GM19395 (cell line): ENCODE measurements at regions not wholly inside any gene's neighbourhood (a gene's known extent, or its start where the extent isn't known, plus 50 kb on each side); places are given as distances from the start of the nearest gene placed in this dataset.
"Not testable (repeated sequence)": the region's sequence is repeated elsewhere in the genome, so short reads cannot be mapped to it uniquely, and the experiment has no call there.

Experiments used
- ATAC-seq: cut with Tn5 transposase; IDR thresholded peaks from one replicate; pipeline ENCODE4 v1.9.1; 2021; ENCODE audit warnings: mild to moderate bottlenecking, moderate library complexity; ENCODE audit not compliant: unreplicated experiment

DNA sequence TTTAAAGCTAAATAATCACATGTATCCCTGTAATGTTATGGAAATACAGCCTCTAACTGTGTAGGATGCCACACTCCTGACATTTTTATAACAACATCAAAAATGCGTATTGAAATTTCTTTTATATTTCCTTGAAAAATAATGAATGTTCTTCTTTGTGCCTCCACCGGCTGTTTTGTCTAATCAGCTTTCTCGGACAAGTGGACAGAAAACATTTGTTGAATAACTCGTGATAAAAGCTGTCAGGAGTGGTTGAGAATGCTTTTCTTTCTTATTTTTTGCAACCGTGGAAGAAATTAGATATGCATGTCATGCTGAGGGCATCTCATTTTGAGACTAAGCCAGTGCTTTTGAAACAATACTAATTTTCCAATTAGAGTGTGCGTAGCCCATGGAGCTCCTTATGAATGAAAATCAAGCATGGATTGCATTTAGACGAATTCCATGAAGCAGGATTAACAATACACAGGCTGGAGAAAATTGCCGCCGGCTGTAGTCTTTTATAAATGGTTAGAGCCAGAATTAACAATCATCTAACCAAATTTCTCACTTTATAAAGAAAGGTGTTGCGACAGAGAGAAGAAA is 614.5 kb upstream of the LCORL start:
- ATAC-seq, result no peak

DNA sequence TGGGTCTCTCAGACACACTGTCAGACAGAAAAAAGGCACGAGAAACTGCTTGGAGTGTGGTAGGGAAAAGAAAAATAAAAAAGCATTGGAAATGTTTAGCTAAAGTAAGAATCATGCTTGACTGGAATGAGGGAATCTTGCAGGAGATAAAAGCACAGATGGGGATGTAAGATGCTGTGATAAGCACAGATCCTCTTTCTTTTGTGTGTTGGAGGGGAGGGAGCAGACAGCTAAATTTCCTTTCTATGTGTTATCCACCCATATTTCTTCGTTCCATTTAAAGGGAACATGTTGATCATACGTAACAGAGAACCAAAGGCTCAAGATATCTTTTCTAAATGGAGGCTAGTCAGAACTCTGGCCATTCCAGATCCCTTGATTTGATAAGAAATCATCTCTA is 614.0 kb upstream of the LCORL start:
- ATAC-seq, result no peak

DNA sequence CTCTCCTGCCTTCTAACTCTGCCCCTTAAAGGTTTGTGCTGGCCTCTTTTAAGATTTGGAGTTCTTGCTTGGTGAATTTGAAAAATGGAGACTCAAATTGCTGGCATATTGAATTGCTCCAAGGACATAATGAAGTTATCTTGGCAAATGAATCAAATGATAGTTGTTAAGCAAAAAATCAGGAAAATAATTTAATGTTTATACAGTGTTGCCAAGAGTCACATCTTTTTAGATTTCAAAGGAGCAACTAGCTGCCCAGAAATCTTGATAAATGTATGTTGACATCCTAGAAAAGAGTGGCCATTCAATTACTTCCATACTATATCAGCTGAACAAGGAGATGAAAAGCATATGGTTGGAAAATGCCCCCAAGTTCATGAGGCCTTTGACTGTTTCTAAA is 610.0 kb upstream of the LCORL start:
- no peak for ATAC-seq

DNA sequence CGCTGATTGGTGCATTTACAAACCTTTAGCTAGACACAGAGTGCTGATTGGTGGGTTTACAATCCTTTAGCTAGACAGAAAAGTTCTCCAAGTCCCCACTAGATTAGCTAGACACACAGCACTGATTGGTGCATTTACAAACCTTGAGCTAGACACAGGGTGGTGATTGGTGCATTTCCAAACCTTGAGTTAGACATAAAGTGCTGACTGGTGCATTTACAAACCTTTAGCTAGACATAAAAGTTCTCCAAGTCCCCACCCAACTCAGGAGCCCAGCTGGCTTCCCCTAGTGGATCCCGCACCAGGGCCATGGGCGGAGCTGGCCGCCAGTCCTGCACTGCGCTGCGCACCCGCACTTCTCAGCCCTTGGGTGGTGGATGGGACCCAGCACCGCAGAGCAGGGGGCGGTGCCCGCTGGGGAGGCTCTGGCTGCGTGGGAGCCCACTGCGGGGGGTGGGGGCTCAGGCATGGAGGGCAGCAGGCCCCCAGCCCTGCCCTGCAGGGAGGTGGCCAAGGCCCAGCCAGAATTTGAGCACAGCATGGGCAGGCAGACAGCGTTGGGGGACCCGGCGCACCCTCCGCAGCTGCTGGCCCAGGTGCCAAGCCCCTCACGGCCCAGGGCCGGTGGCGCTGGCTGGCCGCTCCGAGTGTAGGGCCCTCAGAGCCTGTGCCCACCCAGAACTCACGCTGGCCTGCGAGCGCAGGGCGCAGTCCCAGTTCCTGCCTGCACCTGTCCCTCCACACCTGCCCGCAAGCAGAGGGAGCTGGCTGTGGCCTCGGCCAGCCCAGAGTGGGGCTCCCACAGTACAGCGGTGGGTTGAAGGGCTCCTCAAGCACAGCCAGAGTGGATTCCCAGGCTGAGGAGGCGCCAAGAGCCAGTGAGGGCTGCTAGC is 608.9 kb upstream of the LCORL start:
- ATAC-seq, result no peak

DNA sequence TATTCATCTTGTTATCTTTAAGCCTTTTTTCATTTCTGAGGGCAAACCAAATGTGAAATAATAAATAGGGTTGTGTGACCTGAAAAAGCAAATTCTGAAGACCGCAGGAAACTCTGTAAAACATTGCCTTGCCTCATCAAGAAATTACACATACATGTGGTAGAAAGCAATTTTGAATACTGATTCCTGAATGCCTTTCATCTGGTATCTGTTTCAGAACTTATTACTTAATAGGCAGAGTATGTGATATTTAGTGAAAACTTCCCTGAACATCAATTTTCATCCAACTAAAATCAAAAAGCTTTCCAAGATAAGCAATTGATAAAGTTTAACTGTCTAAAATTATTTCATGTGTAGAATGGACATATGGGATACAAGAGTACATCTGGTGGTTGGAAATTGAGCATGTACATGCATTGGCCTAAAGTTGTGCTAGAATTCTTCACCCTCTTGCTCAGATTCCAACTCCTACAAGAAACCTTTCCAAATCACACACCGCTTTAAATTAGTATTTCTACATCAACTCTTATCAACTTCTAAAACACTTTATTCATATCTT is 606.0 kb upstream of the LCORL start:
- no peak for ATAC-seq

DNA sequence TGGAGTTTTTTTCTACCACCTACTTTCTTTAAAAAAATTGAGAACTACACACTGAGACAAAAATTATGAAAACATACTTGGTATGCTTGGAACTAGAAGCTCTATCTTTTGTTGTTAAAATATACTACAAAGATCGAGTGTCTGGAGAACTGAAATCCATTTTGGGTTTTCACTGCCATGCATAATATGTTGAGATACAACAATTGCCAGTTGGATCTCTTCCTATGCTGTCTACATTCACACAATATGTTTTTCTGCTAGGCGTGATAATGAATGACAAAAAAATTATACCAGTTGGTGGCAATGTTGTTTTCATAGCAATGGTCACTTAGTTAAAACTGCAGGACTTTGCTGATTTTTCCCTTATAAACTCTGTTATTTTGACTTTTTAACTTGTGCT is 605.4 kb upstream of the LCORL start:
- no peak for ATAC-seq

DNA sequence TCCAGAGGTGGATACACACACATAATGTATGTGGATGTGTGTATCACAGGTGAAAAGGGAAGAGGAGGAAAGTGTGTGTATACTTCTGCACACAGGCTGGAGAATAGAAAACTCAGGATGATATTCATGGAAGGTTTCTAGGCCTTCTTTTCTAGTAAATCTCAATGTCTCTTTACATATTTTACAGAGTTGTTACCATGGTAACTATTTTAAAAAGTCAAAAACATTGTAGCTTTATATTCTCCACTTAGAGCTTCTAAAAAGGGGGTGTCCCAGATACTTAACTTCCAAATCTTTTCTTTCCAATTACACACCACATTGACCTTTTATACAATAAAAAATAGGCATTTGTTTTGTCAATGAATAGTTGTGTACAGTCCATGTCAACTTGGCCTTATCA is 604.8 kb upstream of the LCORL start:
- no peak for ATAC-seq

DNA sequence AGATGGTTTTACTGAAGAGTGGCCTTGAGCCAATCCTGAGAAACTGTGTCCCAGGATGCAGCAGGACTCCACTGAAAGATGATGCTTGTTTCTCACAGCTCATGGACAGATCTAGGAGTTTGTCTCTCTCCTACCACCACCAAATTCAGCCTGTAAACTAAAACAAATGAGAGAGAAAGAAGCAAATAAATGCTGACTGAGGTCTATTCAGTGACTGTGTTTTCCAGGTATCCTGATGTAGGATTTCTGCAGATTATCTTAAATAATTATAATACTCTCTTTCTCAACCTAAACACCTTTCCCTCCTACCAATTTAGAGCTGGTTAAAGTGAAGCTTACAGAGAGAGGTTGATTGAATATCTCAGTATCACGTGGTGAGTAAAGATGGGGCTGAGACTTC is 599.6 kb upstream of the LCORL start:
- ATAC-seq, result no peak

DNA sequence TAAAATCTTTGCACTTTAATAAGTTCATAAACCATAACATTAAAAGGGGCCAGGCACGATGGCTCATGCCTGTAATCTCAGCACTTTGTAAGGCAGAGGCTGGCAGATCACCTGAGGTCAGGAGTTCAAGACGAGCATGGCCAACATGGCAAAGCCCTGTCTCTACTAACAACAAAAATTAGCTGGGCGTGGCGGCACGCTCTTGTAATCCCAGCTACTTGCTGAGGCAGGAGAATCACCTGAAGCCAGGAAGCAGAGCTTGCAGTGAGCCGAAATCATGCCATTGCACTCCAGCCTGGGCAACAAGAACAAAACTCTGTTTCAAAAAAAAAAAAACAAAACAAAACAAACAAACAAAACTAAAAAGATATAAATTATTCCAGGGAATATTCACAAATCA is 595.2 kb upstream of the LCORL start:
- ATAC-seq, result no peak

DNA sequence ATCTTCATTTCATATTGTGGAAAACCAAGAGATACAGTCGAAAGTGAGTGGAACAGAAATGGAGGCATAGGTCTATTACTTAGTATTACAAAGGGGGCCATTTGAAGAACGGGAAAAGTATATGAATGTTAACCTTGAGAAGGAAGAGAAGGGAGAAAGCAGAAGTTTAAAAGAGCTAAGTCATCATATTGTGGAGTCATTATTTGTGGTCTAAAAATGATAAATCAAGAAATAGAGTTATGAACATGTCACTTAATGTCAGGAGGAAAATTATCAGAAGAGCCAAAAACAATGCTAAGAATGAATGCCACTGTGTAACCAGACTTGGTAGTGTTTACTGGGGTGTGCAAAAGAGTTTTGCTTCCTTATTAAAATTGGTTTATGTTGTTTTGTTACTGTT is 589.5 kb upstream of the LCORL start:
- no peak for ATAC-seq

DNA sequence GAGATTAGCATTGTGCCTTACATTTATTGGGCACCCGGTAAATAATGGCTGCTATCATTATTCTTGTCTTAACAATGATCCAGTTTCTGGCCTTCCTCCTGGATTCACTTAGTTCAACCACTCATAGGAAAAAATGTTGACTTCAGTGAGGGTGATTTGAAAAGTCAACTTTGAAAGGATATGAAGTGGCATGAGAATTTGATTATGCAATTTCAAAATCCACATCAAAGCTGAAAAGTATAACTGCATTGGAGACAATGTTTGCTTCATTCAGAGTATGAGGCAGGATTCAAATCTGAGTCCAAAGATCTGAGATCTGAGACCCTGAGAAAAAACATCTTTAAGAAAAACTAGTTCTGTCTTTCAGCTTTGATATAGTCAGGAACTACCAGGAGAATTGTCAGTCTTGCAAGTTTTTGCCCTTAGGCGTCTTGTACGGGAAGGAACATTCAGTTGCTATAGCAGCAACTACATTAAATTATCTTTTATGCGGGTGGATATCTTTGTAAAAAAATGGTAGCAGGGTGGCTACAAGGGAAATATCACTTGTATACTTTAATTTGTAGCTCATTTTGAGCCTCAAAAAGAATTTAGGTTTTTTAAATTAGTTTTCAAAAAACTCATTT is 587.5 kb upstream of the LCORL start:
- ATAC-seq, result no peak

DNA sequence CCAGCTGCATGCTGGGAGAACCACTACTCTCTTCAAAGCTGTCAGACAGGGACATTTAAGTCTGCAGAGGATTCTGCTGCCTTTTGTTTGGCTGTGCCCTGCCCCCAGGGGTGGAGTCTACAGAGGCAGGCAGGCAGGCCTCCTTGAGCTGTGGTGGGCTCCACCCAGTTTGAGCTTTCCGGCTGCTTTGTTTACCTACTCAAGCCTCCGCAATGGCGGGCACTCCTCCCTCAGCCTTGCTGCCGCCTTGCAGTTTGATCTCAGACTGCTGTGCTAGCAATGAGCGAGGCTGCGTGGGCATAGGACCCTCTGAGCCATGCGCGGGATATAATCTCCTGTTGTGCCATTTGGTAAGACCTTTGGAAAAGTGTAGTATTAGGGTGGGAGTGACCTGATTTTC is 581.1 kb upstream of the LCORL start:
- not testable (repeated sequence) for ATAC-seq

DNA sequence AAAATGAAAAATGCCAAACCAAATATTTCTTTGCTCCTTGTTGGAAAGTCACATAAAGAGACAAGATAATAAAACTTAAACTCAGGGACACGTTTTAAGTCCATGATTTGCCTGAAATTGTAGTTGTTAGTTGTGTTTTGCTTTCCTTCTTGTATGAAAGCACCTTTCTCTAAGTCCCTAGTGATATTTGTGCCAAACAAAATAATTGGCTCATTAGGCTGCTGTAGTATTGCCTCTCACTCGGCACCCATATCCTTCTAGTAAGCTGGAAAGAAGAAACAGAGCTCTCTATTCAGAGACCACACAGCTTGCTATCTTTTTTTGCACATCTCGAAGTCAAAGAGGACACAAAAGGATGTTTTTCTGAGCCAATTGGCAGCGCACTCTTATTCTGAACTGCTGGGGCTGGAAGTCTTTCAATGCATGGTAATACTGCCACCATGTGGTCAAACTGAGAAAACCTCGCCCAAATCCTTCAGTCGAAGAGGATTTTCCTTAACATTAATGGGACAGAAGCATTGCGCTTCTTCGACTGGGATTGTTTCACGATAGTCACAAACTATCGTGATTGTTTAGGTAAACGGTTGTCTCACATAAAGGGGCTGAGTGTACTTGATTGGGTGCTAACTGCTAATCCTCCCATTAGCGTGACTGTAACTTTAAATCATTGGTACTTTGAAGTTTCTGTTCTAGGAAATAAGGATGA is 571.9 kb upstream of the LCORL start:
- peak; percentile 94 for ATAC-seq

DNA sequence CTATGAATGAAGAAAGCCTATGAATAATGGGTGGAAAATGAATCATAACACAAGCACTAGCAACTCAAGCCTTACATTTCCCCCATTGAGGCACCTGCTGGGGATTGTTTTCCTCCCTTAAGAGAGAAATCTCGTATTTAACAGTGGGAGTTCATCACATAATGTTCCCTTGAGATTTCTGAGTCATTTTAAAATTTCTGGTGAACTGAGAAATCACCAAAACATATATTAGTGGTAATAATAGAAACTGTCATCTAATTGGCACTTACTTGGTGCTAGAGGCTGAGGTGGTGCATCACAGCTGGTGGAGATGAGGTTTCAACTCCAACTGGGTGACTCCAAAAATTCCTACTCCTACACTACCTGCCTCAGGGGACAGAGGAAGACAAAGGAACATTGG is 561.3 kb upstream of the LCORL start:
- ATAC-seq, result no peak

DNA sequence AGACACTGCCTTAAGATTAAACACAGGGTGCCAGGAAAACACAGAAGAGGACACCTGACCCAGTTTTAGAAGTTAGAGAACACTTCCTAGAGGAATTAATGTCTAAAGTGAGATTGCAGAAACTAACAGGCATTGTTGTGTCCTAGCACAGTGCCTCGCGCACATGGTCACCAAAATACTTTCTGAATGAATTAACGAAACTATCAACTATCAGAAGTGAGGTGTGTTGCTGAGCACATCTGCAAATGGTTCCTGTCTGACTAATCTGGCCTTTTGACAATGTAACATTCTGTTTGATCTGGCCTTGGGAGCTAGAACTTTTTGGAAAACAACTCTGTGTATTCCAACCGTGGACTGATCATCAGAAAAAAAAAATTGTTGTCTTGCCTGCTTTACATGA is 556.8 kb upstream of the LCORL start:
- no peak for ATAC-seq

DNA sequence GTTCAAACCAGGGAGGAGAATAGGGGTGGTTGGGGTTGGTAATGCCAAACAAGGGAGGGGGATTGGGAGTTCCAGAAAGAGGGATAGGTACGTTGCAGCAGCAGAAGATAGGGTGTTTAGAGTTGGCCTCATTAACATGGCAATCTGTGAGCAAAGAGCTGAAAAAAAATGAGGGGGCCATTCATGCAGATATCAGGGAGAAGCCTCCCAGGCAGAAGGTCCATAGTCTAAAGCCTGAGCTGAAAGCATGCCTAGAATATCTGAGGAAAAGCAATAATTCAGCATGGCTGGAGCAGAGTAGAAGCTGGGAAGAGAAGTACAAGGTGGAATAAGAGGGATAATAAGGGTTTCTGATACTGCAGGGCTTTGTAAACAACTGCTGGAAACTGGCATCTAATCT is 550.9 kb upstream of the LCORL start:
- no peak for ATAC-seq

DNA sequence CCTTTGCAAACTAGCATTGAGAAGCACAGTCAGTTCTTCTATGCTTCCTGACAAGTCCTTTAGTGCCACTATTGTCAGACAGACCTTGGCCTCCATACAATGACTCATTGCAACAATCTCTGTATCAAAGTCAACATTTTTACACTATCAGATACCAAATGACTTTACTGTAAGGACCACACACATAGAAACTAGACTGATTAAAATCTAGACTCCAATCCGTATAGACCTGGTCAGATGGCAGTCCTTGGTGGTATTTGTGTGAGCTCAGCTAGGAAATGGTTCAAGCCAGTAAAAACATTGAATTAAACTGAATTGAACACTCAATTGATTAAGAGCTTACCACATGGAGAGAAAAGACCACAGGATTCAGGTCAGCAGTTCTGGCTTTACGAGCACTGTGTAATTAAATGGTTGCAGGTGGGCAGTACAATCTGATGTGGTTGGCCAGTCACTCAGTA is 549.8 kb upstream of the LCORL start:
- no peak for ATAC-seq

DNA sequence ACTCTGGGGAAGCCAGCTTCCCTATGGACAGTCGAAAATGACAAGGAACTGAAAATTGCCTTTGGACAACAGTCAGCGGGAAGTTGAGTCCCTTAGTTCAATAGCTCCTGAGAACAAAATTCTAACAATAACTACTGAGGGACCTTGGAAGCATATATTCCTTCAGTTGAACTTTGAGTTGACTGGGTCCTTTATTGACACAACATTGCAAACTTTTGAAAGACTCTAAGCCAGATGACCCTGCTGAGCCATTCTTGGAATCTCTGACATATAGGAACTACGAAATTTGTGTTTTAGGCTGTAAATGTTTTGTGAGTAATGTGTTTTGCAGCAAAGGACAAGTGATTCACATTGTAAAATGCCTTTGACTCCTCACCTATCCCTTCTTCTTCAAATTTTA is 548.8 kb upstream of the LCORL start:
- no peak for ATAC-seq

DNA sequence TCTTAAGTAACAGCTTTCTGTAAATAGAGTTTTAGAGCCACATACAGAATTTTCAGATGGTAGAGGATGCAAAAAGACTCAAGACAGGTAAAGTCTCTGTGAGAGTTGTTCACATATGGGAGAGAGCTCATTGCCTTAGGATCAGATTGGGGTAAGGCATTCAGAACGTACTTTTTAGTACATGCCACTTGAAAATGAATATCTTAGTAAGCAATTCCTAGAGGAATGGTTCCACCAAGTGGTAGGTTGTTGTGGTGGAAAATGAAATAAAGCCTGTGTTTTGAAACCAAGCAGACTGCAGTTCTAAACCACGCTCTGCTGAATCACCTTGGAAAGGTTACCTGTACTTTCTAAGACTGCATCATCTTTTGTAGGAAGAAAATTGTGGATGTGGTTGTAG is 547.0 kb upstream of the LCORL start:
- no peak for ATAC-seq

DNA sequence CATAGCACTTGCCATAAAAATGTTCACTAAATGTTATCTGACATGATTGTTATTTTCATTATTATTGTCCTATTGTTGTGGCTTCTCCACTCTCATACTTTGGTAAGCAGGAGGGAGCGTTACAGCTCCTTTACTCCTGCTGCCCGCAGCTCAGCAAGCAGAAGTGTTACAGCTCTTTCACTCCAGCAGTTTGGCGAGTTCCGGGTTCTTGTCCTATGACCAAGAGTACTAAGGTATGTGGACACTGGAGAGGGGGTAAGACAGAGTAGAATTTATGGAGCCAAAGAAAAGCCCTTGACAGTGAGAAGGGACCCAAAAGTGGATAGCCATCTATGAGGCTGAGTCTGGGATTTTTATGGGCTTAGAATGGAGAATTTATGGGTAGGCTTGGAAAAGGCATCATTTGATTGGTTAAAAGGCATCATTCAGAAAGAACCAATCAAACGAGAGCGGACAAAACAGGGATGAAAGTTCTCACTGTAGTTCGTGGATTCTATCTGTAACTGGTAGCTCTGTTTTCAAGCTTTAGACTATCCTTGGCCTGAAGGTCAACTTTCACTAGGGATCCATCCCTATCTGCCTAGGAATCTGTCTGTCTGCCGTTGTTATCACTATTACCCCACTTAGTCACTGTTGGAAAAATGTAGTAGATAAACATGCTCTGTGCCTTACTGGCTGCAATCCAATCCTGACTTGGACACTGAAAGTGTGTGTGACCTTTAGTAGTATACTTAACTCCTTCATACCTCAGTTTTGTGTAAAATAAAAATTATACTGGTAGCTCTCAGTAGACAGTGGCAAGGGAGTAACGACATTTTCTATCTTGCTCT is 545.6 kb upstream of the LCORL start:
- no peak for ATAC-seq
